Mesothelial cell of epicardium (in vitro differentiated cells): ENCODE measurements at regions not wholly inside any gene's neighbourhood (a gene's known extent, or its start where the extent isn't known, plus 50 kb on each side); places are given as distances from the start of the nearest gene placed in this dataset.

Experiments used
- DNase-seq, 2 experiments: peaks; one replicate each; pipeline ENCODE4 v3.0.0; 2021; ENCODE audit warnings: low spot score in 2 of 2; ENCODE audit not compliant: unreplicated experiment in 2 of 2
- H3K27ac Mint-ChIP-seq: 2 replicates; pipeline ENCODE4 v1.8.0; 2021; ENCODE audit warnings: mixed read lengths
- H3K27me3 Mint-ChIP-seq: 2 replicates; pipeline ENCODE4 v1.8.0; 2021; ENCODE audit warnings: low read depth, mixed read lengths
- H3K36me3 Mint-ChIP-seq: 2 replicates; pipeline ENCODE4 v1.8.0; 2021; ENCODE audit warnings: mixed read lengths
- H3K4me1 Mint-ChIP-seq: 2 replicates; pipeline ENCODE4 v1.8.0; 2021; ENCODE audit warnings: mixed read lengths
- H3K4me3 Mint-ChIP-seq: 2 replicates; pipeline ENCODE4 v1.8.0; 2021; ENCODE audit warnings: mild to moderate bottlenecking, moderate library complexity, mixed read lengths
- H3K9me3 Mint-ChIP-seq: 2 replicates; pipeline ENCODE4 v1.8.0; 2021; ENCODE audit warnings: mixed read lengths
- CTCF ChIP-seq: fragments of 200-600 bp; sonication (generic); IDR thresholded peaks from one replicate; pipeline ENCODE4 v1.5.0; 2021; ENCODE audit warnings: antibody characterized with exemption; ENCODE audit not compliant: unreplicated experiment

- Mint-ChIP-seq H3K9me3 (no peaks in the 10 kb centered on the region), H3K27me3 (no peaks in the 10 kb centered on the region), H3K4me3 (no peak overlapping the region), H3K4me1 (peaks cover 16% of the 10 kb centered on the region), H3K27ac (no peak overlapping the region), H3K36me3 (no peaks in the 10 kb centered on the region)
- peak in 1 of 2 experiments; percentile 65 for DNase-seq
- TF ChIP-seq CTCF, result peak; percentile 51
Observed at GRCh38 chr1:81414488-81415015, 386.2 kb upstream of the ADGRL2 start.

GRCh38 chr1:81412954-81413353 lies 387.8 kb upstream of the ADGRL2 start:
- DNase-seq, result no peak
- Mint-ChIP-seq H3K9me3 (no peaks in the 10 kb centered on the region), H3K4me1 (peaks cover 23% of the 10 kb centered on the region), H3K27ac (no peak overlapping the region), H3K4me3 (no peak overlapping the region), H3K36me3 (no peaks in the 10 kb centered on the region), H3K27me3 (no peaks in the 10 kb centered on the region)
- no peak for TF ChIP-seq CTCF

GRCh38 chr1:81410941-81411340 lies 389.8 kb upstream of the ADGRL2 start:
- TF ChIP-seq CTCF, result no peak
- no peaks in the 10 kb centered on the region for H3K9me3 Mint-ChIP-seq
- peaks cover 6% of the 10 kb centered on the region for H3K27me3 Mint-ChIP-seq
- peaks cover 31% of the 10 kb centered on the region for H3K4me1 Mint-ChIP-seq
- H3K4me3 Mint-ChIP-seq, result no peak overlapping the region
- no peak overlapping the region for H3K27ac Mint-ChIP-seq
- no peak for DNase-seq
- no peaks in the 10 kb centered on the region for H3K36me3 Mint-ChIP-seq

GRCh38 chr1:81410351-81410750 lies 390.4 kb upstream of the ADGRL2 start:
- Mint-ChIP-seq H3K4me1 (peaks cover 31% of the 10 kb centered on the region), H3K27me3 (peaks cover 6% of the 10 kb centered on the region), H3K9me3 (no peaks in the 10 kb centered on the region), H3K4me3 (no peak overlapping the region), H3K36me3 (no peaks in the 10 kb centered on the region), H3K27ac (no peak overlapping the region)
- no peak for TF ChIP-seq CTCF
- DNase-seq, result no peak

- no peak overlapping the region for H3K4me3 Mint-ChIP-seq
- no peaks in the 10 kb centered on the region for H3K36me3 Mint-ChIP-seq
- TF ChIP-seq CTCF, result no peak
- no peaks in the 10 kb centered on the region for H3K9me3 Mint-ChIP-seq
- peaks cover 6% of the 10 kb centered on the region for H3K27me3 Mint-ChIP-seq
- H3K27ac Mint-ChIP-seq, result no peak overlapping the region
- H3K4me1 Mint-ChIP-seq, result peaks cover 31% of the 10 kb centered on the region
- no peak for DNase-seq
Observed at GRCh38 chr1:81409780-81410274, 390.9 kb upstream of the ADGRL2 start.

GRCh38 chr1:81409262-81409661 lies 391.5 kb upstream of the ADGRL2 start:
- peaks cover 6% of the 10 kb centered on the region for H3K27me3 Mint-ChIP-seq
- no peak for DNase-seq
- H3K36me3 Mint-ChIP-seq, result no peaks in the 10 kb centered on the region
- TF ChIP-seq CTCF, result no peak
- no peak overlapping the region for H3K27ac Mint-ChIP-seq
- no peaks in the 10 kb centered on the region for H3K9me3 Mint-ChIP-seq
- H3K4me3 Mint-ChIP-seq, result no peak overlapping the region
- peaks cover 28% of the 10 kb centered on the region for H3K4me1 Mint-ChIP-seq
